ENCODE measurements at regions not wholly inside any gene's neighbourhood (a gene's known extent, or its start where the extent isn't known, plus 50 kb on each side); places are given as distances from the start of the nearest gene placed in this dataset.

DNA sequence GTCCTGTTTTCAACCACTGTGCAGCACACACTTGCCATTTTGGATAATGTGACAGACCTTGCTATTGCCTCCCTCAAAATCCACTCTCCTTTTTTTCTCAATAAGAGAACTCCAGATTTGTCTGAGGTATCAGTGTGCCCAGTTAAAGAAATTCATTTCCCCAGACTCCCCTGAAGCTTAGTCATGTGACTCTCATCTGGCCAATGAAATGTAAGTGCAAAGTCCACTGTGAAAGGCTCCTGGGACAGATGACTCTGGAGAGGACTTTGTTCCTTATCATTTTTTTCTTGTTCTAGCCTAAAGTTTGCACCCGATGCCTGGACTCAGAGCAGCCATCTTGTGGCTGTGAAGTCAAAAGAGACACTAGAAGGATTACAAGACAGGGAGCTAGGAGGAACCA is 268.6 kb upstream of the LRTM1 start:
- TF ChIP-seq, protein P1, sequence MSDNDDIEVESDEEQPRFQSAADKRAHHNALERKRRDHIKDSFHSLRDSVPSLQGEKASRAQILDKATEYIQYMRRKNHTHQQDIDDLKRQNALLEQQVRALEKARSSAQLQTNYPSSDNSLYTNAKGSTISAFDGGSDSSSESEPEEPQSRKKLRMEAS (CRISPR knock-in tag; IDR thresholded peaks at IDR 0.05) = no peak
- TF ChIP-seq, protein P2, sequence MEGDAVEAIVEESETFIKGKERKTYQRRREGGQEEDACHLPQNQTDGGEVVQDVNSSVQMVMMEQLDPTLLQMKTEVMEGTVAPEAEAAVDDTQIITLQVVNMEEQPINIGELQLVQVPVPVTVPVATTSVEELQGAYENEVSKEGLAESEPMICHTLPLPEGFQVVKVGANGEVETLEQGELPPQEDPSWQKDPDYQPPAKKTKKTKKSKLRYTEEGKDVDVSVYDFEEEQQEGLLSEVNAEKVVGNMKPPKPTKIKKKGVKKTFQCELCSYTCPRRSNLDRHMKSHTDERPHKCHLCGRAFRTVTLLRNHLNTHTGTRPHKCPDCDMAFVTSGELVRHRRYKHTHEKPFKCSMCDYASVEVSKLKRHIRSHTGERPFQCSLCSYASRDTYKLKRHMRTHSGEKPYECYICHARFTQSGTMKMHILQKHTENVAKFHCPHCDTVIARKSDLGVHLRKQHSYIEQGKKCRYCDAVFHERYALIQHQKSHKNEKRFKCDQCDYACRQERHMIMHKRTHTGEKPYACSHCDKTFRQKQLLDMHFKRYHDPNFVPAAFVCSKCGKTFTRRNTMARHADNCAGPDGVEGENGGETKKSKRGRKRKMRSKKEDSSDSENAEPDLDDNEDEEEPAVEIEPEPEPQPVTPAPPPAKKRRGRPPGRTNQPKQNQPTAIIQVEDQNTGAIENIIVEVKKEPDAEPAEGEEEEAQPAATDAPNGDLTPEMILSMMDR (IDR thresholded peaks at IDR 0.05) = no peak
- TF ChIP-seq IRF2 (CRISPR knock-in tag; IDR thresholded peaks at IDR 0.05; ENCODE audit: borderline replicate concordance, low read depth) (no peak), NR2C2 (CRISPR knock-in tag; IDR thresholded peaks at IDR 0.05) (no peak), ATF1 (CRISPR knock-in tag; IDR thresholded peaks at IDR 0.05) (no peak), NR1H2 (CRISPR knock-in tag; IDR thresholded peaks at IDR 0.05) (no peak), RELA (CRISPR knock-in tag; IDR thresholded peaks at IDR 0.05; ENCODE audit: borderline replicate concordance) (no peak), CREB1 (CRISPR knock-in tag; IDR thresholded peaks at IDR 0.05) (no peak), TEAD4 (CRISPR knock-in tag; IDR thresholded peaks at IDR 0.05) (no peak), TCF7 (CRISPR knock-in tag; IDR thresholded peaks at IDR 0.05; ENCODE audit: low read depth) (no peak)
- TF ChIP-seq, protein P3, sequence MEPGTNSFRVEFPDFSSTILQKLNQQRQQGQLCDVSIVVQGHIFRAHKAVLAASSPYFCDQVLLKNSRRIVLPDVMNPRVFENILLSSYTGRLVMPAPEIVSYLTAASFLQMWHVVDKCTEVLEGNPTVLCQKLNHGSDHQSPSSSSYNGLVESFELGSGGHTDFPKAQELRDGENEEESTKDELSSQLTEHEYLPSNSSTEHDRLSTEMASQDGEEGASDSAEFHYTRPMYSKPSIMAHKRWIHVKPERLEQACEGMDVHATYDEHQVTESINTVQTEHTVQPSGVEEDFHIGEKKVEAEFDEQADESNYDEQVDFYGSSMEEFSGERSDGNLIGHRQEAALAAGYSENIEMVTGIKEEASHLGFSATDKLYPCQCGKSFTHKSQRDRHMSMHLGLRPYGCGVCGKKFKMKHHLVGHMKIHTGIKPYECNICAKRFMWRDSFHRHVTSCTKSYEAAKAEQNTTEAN (CRISPR knock-in tag; IDR thresholded peaks at IDR 0.05) = no peak
- TF ChIP-seq, protein P4, sequence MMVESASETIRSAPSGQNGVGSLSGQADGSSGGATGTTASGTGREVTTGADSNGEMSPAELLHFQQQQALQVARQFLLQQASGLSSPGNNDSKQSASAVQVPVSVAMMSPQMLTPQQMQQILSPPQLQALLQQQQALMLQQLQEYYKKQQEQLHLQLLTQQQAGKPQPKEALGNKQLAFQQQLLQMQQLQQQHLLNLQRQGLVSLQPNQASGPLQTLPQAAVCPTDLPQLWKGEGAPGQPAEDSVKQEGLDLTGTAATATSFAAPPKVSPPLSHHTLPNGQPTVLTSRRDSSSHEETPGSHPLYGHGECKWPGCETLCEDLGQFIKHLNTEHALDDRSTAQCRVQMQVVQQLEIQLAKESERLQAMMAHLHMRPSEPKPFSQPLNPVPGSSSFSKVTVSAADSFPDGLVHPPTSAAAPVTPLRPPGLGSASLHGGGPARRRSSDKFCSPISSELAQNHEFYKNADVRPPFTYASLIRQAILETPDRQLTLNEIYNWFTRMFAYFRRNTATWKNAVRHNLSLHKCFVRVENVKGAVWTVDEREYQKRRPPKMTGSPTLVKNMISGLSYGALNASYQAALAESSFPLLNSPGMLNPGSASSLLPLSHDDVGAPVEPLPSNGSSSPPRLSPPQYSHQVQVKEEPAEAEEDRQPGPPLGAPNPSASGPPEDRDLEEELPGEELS (CRISPR knock-in tag; IDR thresholded peaks at IDR 0.05) = no peak
